Thyroid gland (tissue), 4 donors: ENCODE measurements at regions not wholly inside any gene's neighbourhood (a gene's known extent, or its start where the extent isn't known, plus 50 kb on each side); places are given as distances from the start of the nearest gene placed in this dataset.

ENCODE experiments used
- CTCF ChIP-seq, 6 experiments: fragments of 200-600 bp in 3 of 6; fragments of 450-650 bp in 3 of 6; sonication (generic) in 3 of 6; IDR thresholded peaks; one replicate each; pipeline ENCODE4 v1.5.1; 2016 to 2019; ENCODE audit warnings: antibody characterized with exemption in 6 of 6, mild to moderate bottlenecking in 2 of 6, inconsistent platforms in 1 of 6, moderate library complexity in 1 of 6
- POLR2A ChIP-seq, 2 donors: fragments of 450-650 bp; IDR thresholded peaks; one replicate each; pipeline ENCODE4 v1.6.1; 2017; ENCODE audit warnings: antibody characterized with exemption in 2 of 2, mild to moderate bottlenecking in 2 of 2, moderate library complexity in 1 of 2

GRCh38 chr2:51409920-51410319 lies 378.0 kb upstream of the NRXN1 start:
- TF ChIP-seq CTCF (IDR thresholded peaks at IDR 0.05), result no peak
- no peak for TF ChIP-seq POLR2A (IDR thresholded peaks at IDR 0.05)
